ENCODE measurements at regions not wholly inside any gene's neighbourhood (a gene's known extent, or its start where the extent isn't known, plus 50 kb on each side); places are given as distances from the start of the nearest gene placed in this dataset.

DNA sequence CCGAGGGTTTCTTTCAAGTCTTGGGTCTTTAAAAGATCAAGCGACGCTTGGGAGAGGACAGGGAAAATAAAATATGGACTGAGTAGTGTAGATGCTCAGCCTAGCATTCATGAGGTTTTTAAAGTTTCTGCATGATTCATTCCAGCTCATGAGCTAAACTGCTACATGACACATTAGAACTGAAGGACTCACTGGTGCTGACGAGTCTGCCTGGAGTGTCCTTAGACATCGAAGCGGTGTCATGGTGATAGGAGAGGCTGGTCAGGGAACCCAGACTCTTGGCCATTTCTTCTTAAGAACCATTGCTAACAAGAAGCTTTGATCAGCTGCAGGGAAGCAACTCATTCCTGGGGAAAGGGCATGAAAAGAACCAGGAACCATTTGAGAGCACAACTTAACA is 158.6 kb downstream of the TRIML1 start:
- Mint-ChIP-seq H3K4me3 (no peak overlapping the region), H3K27me3 (no peaks in the 10 kb centered on the region), H3K4me1 (no peaks in the 10 kb centered on the region), H3K36me3 (peaks cover 0 to 8% (median 0%) of the 10 kb centered on the region in 3 donors), H3K9me3 (peaks cover 0 to 49% (median 15%) of the 10 kb centered on the region in 9 donors), H3K27ac (no peak overlapping the region)
- ATAC-seq (no peak), DNase-seq (no peak)
- POLR2A ChIA-PET, result no interaction called here

DNA sequence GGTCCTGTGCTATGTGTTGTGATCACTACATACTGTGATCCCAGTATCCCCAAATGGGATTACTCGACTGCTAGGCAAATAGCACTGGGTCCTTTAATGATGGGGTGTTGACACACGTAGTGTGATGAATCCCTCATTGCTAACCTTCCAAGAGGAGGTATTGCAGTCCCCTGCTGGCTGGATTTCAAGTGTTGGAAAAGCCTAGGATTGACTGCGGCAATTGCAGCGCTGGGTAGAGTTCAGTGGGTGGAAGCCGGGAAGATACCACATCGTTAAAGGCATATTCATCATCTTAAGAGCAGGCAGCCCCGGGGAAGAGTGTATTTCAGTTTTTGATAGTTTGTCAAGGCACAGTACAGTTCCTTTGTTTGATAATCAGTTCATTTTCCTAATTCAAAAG is 159.9 kb downstream of the TRIML1 start:
- Mint-ChIP-seq H3K27me3 (no peaks in the 10 kb centered on the region), H3K4me3 (no peak overlapping the region), H3K4me1 (no peaks in the 10 kb centered on the region), H3K9me3 (peaks cover 0 to 52% (median 15%) of the 10 kb centered on the region in 9 donors), H3K27ac (no peak overlapping the region), H3K36me3 (peaks cover 0 to 8% (median 0%) of the 10 kb centered on the region in 3 donors)
- no peak for DNase-seq
- no peak for ATAC-seq
- POLR2A ChIA-PET, result no interaction called here

DNA sequence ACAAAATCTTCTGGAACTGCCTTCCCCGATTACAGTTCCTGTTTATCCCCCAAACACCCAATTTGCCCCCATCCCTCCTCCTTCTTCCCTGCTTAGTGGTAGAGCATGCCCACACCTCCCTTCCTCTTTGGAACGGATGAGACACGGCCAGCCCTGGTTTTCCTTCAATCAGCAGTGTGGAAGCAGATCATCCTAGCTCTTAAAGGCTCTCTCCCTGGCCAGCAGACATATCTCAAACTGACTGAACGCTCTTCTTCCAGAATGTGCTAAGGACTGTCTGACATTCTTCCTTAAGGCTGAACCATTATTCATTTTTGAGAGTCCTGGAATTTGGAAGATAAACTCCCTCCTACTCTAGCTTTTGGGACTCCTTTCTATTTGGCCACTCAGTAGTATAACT is 161.1 kb downstream of the TRIML1 start:
- DNase-seq, result no peak

DNA sequence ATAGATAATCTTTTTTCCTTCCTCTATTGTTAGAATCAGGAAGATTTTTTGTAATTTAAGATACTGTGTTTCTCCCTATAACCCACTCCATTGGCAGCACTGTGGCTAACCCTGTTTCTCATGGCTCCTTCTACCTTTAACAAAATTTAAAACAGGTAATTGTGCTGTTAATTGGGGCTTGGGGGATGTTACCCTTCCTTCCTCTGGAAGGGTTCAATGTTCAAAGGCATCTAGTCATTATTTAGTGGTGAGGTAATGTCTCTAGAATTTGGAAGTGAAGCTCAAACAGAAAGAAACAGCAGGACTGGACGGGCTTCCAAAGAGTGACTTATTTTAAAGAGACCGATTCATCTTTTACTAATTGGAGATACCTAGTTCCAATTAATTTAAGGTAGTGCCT is 166.4 kb downstream of the TRIML1 start:
- H3K9me3 Mint-ChIP-seq, result peaks cover 0 to 41% (median 16%) of the 10 kb centered on the region in 9 donors
- DNase-seq (no peak), ATAC-seq (no peak)
- peaks cover 0 to 3% (median 0%) of the 10 kb centered on the region in 3 donors for H3K36me3 Mint-ChIP-seq
- no peak overlapping the region for H3K27ac Mint-ChIP-seq
- H3K27me3 Mint-ChIP-seq, result no peaks in the 10 kb centered on the region
- POLR2A ChIA-PET, result no interaction called here
- H3K4me3 Mint-ChIP-seq, result no peak overlapping the region
- H3K4me1 Mint-ChIP-seq, result no peaks in the 10 kb centered on the region

More for the DNA sequence above, 161.1 kb downstream of the TRIML1 start:
- Mint-ChIP-seq H3K4me1 (no peaks in the 10 kb centered on the region), H3K27ac (no peak overlapping the region), H3K9me3 (peaks cover 0 to 59% (median 17%) of the 10 kb centered on the region in 9 donors), H3K4me3 (no peak overlapping the region), H3K27me3 (no peaks in the 10 kb centered on the region), H3K36me3 (peaks cover 0 to 8% (median 0%) of the 10 kb centered on the region in 3 donors)
- POLR2A ChIA-PET, result no interaction called here
- ATAC-seq, result no peak

DNA sequence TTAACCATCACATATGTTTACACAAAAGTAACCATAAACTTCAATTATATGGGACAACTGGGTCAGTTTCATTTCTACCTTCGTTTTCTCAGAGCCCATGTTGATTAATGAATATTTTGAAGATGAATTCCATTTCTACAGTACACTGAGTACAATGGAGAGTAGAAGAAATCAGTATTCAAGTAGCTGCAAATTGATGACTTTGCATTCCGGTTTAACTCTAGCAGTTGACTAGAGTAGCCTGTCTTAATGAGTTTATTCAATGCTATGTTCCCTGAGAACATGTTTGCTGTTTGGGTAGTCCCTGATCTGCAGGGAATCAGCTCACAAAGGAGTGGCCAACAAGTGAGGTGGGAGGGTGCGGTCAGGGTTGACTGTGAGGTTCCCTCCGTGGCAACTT is 168.3 kb downstream of the TRIML1 start:
- H3K27me3 Mint-ChIP-seq, result no peaks in the 10 kb centered on the region
- H3K4me1 Mint-ChIP-seq, result no peaks in the 10 kb centered on the region
- H3K4me3 Mint-ChIP-seq, result no peak overlapping the region
- no peak overlapping the region for H3K27ac Mint-ChIP-seq
- ATAC-seq, result no peak
- no peaks in the 10 kb centered on the region for H3K36me3 Mint-ChIP-seq
- H3K9me3 Mint-ChIP-seq, result peaks cover 0 to 26% (median 8%) of the 10 kb centered on the region in 9 donors
- POLR2A ChIA-PET, result no interaction called here
- no peak for DNase-seq

DNA sequence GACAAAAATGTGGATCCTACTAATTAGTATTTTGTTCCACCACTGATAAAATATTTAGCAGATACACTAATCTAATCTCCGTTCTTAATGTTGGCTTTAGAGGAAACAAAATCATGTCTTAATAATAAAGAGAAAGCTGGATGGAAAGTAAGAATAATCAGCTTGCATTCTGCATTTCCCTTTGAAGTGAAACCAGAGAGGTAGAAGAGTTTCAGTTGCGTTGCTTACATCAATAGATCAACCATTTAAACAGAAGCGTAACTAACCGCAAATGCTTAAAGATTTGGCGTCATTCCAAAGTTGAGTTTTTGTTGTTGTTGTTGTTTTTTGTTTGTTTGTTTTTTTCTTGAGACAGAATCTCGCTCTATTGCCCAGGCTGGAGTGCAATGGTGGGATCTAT is 168.9 kb downstream of the TRIML1 start:
- no peaks in the 10 kb centered on the region for H3K36me3 Mint-ChIP-seq
- POLR2A ChIA-PET, result no interaction called here
- H3K9me3 Mint-ChIP-seq, result peaks cover 0 to 22% (median 8%) of the 10 kb centered on the region in 9 donors
- no peak overlapping the region for H3K4me3 Mint-ChIP-seq
- no peaks in the 10 kb centered on the region for H3K4me1 Mint-ChIP-seq
- no peak overlapping the region for H3K27ac Mint-ChIP-seq
- no peaks in the 10 kb centered on the region for H3K27me3 Mint-ChIP-seq
- ATAC-seq (no peak), DNase-seq (no peak)

DNA sequence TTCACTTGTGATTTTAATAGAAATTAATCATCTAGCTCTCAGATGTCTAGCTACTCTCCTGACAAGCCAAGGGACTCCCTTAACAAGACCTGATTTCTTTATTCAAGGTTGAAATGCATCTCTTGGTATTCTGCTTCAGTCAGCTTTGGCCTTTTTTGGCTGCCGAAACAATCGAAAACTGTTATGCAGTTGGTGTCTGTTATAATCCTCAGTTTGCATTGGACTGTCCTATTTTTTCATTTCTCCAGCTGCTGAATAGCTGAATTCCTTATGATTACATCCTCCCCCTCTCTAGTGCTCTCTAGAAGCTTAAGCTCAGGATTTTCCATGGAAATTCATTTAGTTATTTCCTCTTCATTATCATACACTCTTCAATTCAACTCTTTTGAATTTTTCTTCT is 177.2 kb downstream of the TRIML1 start:
- no peak overlapping the region for H3K27ac Mint-ChIP-seq
- peaks cover 6 to 38% (median 13%) of the 10 kb centered on the region in 9 donors for H3K9me3 Mint-ChIP-seq
- ATAC-seq, result no peak
- POLR2A ChIA-PET, result no interaction called here
- H3K27me3 Mint-ChIP-seq, result no peaks in the 10 kb centered on the region
- no peaks in the 10 kb centered on the region for H3K36me3 Mint-ChIP-seq
- no peaks in the 10 kb centered on the region for H3K4me1 Mint-ChIP-seq
- H3K4me3 Mint-ChIP-seq, result no peak overlapping the region
- DNase-seq, result no peak

DNA sequence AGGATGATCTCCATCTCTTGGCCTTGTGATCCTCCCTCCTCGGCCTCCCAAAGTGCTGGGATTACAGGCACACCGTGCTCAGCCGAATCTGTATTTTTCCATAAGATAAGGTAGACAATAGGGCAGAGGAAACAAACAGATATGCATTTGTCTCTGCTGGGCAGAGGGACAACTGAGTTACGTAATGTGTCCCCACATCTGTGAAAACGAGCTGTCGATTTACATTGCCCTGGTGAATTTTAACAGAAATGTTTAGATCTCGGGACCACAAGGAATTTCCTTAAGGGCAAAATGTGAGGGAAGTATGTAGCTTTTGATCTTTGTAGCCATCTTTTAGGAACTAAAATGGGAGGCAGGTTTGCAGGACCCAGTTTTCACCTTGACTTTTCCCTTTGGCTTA is 189.7 kb downstream of the TRIML1 start:
- no peaks in the 10 kb centered on the region for H3K27me3 Mint-ChIP-seq
- H3K27ac Mint-ChIP-seq, result no peak overlapping the region
- no peak overlapping the region for H3K4me3 Mint-ChIP-seq
- ATAC-seq, result no peak
- peaks cover 0 to 23% (median 8%) of the 10 kb centered on the region in 9 donors for H3K9me3 Mint-ChIP-seq
- H3K4me1 Mint-ChIP-seq, result no peaks in the 10 kb centered on the region
- POLR2A ChIA-PET, result no interaction called here
- H3K36me3 Mint-ChIP-seq, result no peaks in the 10 kb centered on the region
- no peak for DNase-seq

DNA sequence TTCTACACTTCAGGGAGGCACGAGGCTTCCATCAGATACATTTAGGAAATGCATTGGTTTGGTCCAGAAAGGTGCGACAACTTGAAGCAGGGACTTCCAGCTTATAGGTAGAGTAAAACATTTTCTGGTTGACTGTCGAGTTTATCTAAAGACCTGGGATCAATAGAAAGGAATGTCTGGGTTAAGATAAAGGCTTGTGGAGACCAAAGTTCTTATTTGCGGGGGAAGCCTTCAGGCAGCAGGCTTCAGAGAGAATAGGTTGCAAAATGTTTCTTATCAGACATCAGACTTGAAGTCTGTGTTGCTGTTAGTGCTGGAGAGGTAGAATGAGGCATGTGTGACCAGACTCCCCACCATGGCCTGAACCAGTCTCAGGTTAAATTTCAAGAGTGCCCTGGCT is 190.3 kb downstream of the TRIML1 start:
- peaks cover 3 to 23% (median 8%) of the 10 kb centered on the region in 9 donors for H3K9me3 Mint-ChIP-seq
- H3K4me3 Mint-ChIP-seq, result no peak overlapping the region
- H3K4me1 Mint-ChIP-seq, result no peaks in the 10 kb centered on the region
- ATAC-seq (no peak), DNase-seq (no peak)
- no peak overlapping the region for H3K27ac Mint-ChIP-seq
- POLR2A ChIA-PET, result no interaction called here
- no peaks in the 10 kb centered on the region for H3K27me3 Mint-ChIP-seq
- H3K36me3 Mint-ChIP-seq, result no peaks in the 10 kb centered on the region

DNA sequence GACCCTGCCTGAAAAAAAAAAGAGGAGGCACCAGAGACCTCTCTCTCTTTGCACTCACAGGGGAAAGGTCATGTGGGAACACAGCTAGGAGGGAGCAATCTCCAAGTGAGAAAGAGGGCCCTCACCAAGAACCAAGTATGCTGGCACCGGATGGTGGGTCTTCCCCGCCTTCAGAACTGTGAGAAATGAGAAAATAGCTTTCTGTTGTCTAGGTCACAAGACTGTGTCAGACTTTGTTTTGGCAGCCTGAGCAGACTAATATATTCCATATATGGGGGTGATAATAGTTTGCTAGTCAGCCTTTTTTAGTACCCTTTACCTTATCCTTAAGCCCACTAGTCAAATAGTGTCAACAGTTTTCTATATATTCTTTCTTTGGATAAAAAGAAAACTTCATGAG is 193.0 kb downstream of the TRIML1 start:
- Mint-ChIP-seq H3K9me3 (peaks cover 4 to 23% (median 9%) of the 10 kb centered on the region in 9 donors), H3K4me1 (no peaks in the 10 kb centered on the region), H3K27me3 (no peaks in the 10 kb centered on the region), H3K36me3 (peaks cover 0 to 2% (median 0%) of the 10 kb centered on the region in 3 donors), H3K27ac (no peak overlapping the region), H3K4me3 (no peak overlapping the region)
- POLR2A ChIA-PET, result no interaction called here
- ATAC-seq (no peak), DNase-seq (no peak)

DNA sequence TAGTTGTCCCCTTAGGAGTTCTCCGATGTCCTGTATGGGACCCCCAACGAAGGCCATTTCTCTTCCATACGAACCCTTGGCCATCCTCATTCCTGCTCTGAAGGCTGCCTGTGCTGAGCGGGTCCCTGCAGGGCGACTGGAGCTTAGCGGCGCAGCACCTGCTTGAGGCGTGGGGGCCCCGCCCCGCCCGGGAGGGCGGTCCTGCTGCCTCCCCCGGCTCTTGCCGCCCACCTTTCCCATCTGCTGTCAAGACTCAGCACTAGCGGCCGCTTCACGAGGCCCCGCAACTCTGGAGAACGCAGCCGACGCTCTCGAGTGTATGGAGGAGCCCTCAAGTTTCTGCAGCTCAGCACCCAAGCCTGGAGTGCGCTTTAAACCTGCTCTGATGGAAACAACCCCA is 197.7 kb downstream of the TRIML1 start:
- H3K4me1 Mint-ChIP-seq, result no peaks in the 10 kb centered on the region
- no peak overlapping the region for H3K4me3 Mint-ChIP-seq
- POLR2A ChIA-PET, result no interaction called here
- peaks cover 0 to 29% (median 8%) of the 10 kb centered on the region in 9 donors for H3K9me3 Mint-ChIP-seq
- ATAC-seq (no peak), DNase-seq (no peak)
- peaks cover 0 to 8% (median 2%) of the 10 kb centered on the region in 3 donors for H3K36me3 Mint-ChIP-seq
- no peaks in the 10 kb centered on the region for H3K27me3 Mint-ChIP-seq
- H3K27ac Mint-ChIP-seq, result no peak overlapping the region

DNA sequence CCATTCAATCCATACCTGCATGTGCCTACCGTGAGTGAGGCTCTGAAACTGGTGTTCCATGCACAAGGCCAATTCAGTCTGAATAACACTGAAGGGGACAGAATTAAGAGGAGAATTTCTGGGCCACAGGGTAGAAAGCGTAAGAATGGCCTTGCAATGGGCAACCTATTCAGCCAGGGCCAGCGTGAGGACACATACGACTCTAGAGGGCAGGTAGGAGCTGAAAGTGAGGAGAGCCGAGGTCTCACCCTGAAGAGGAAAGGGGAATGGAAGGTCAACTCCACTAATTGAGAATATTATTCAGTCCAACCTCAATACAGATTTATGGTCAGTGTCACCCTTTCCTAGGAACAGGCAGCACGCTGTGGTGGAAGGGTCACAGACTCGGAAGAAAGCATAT is 202.2 kb downstream of the TRIML1 start:
- POLR2A ChIA-PET, result no interaction called here
- Mint-ChIP-seq H3K4me1 (no peaks in the 10 kb centered on the region), H3K27ac (no peak overlapping the region), H3K9me3 (peaks cover 0 to 33% (median 7%) of the 10 kb centered on the region in 9 donors), H3K27me3 (peaks cover 0 to 4% (median 0%) of the 10 kb centered on the region in 5 donors), H3K4me3 (no peak overlapping the region), H3K36me3 (peaks cover 0 to 8% (median 2%) of the 10 kb centered on the region in 3 donors)
- DNase-seq, result no peak
- no peak for ATAC-seq

DNA sequence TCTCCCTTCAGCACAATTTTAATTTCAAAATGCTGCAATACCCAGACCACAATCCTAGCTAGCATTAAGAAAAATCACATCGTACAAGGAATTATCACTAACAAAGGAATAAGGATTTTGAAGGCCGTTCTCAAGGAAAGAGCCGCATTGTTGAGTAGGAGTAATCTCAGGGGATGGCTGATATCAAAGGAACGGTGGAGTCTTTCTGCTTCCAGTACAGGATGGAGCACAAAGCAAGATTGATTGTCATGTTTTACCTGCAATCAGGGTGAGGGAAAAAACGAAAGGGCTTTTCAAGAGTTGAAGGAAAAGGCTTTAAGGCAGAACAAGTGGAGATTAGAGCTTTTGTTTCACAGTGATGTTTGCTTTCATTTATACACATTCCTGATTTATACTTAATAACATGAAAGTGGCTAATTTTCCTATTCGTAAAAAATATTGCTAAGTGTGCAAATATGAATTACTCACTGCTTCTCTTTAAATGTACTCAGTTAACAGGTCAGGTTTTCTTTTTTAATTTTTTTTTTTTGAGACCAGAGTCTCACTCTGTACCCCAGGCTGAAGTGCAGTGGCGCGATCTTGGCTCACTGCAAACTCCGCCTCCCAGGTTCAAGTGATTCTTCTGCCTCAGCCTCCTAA is 207.0 kb downstream of the TRIML1 start:
- no peak overlapping the region for H3K4me3 Mint-ChIP-seq
- ATAC-seq, result no peak
- peaks cover 0 to 4% (median 0%) of the 10 kb centered on the region in 5 donors for H3K27me3 Mint-ChIP-seq
- no peaks in the 10 kb centered on the region for H3K36me3 Mint-ChIP-seq
- H3K27ac Mint-ChIP-seq, result no peak overlapping the region
- POLR2A ChIA-PET, result no interaction called here
- no peaks in the 10 kb centered on the region for H3K4me1 Mint-ChIP-seq
- DNase-seq, result no peak
- peaks cover 0 to 24% (median 10%) of the 10 kb centered on the region in 9 donors for H3K9me3 Mint-ChIP-seq

DNA sequence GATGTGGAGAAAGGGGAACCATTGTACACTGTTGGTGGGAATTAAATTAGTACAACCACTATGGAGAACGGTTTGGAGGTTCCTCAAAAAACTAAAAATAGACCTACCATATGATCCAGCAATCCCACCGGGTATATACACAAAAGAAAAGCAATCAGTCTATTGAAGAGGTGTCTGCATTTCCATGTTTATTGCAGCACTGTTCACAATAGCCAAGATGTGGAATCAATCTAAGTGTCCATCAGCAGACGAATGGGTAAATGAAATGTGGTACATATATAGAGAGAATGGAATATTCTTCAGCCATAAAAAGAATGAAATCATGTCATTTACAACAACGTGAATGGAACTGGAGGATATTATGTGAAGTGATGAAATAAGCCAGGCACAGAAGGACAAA is 208.1 kb downstream of the TRIML1 start:
- no peaks in the 10 kb centered on the region for H3K4me1 Mint-ChIP-seq
- H3K9me3 Mint-ChIP-seq, result peaks cover 1 to 32% (median 10%) of the 10 kb centered on the region in 9 donors
- DNase-seq (no peak), ATAC-seq (no peak)
- POLR2A ChIA-PET, result no interaction called here
- H3K4me3 Mint-ChIP-seq, result no peak overlapping the region
- peaks cover 0 to 4% (median 0%) of the 10 kb centered on the region in 5 donors for H3K27me3 Mint-ChIP-seq
- no peak overlapping the region for H3K27ac Mint-ChIP-seq
- H3K36me3 Mint-ChIP-seq, result no peaks in the 10 kb centered on the region
